H4 (cell line): ENCODE measurements at regions not wholly inside any gene's neighbourhood (a gene's known extent, or its start where the extent isn't known, plus 50 kb on each side); places are given as distances from the start of the nearest gene placed in this dataset.
"Not testable (repeated sequence)": the region's sequence is repeated elsewhere in the genome, so short reads cannot be mapped to it uniquely, and the experiment has no call there.

Experiments used
- DNase-seq: peaks from one replicate; pipeline ENCODE4 v3.0.0-alpha.2; 2015; ENCODE audit warnings: low spot score

DNA sequence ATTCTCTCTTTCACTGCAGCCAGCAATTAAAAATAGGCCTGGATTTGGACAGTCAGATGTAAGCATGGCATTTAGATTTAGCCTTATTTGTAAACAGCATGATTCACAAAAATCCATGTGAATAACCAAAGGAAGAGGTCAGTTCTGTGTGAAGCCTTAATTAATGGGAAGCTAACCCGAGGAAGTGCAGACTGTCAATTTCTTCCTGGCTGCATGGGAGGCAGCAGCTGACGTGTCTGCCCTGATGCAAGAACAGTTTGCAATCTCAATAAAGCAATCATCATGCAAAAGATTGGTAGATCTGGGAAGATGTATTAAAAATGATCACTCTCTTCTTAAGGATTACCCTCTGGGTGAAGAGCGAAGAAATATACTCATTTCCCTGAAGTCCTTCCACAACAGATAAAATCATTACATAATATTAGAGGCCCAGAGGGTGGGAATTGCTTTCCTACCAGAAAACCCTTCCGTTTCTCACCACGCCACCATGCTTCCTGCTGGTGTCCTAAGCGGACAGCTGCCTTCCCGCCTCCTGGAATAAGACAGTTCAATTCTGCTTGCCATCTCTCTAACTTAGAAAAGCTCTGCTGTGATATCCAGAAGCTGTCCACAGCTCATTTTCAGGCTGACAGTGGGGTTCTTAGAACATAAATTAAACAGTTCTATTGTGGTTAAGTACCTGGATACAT, 526.7 kb upstream of the NRP1 start:
- DNase-seq = no peak

DNA sequence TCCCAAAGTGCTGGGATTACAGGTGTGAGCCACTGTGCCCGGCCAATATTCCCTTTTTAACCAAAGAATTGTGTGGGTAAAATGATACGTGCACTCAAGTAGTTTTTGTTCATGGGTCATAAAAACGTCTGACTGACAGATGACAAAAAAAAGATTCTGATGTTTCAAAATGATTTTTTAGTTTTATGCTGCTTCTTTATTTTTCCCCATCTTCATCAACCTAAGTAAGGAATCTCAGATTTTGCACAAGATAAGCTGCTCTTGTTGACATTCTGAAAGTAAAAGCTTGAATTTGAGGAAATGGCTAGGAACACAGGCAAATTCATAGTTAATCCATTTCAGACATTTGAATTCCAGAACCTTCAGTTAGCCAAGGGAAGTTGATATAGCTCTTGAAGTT, 526.1 kb upstream of the NRP1 start:
- DNase-seq = no peak

DNA sequence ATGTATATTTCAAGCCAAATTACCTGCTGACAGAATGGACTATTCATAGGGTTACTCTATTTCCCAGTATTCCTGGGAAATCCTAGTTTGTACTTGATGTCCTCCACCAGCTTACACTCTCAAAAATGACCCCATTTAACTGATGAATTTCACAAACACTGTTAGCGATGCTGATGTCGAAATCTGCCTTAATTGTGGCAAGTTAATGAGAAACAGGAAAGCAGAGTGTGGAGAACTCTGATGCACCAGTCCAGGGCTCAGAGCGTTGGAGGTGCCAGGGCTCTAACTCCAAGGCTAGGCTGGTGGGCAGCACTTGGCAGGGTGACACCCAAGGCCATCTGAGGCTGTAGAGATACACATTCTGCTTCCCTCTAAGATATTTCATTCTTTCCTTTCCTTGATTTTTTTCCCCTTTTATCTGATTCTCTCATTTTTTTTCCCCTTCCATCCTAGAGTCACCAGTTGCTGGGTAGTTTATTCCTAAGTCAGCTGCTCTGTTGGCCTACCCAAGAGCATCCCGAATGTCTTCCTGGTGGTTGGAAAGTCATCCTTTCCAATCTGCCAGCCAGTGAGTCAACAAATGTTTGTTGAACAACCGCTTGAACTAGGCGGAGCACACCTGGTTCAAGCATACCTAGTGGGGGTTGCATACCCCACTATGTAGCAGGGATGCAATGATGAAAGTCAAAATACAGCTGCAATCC, 525.0 kb upstream of the NRP1 start:
- DNase-seq = no peak

DNA sequence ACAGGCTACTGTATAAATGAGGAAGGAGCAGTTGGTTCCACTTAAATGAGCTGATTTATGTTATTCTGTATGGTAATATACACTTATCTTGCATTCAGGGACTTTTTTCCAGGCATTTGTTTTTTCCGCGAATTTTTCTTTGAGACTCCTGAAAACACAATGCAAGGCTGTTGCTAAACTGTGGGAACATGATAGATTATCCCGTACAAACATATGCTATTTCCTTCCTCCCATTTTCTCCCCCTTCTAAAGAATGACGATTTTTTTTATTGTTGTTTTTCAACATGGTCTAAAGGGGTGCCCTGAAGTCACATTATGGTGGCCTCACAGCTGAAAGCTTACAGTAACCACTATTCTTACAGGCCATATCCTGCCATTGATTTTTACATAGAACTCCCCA, 523.9 kb upstream of the NRP1 start:
- no peak for DNase-seq

DNA sequence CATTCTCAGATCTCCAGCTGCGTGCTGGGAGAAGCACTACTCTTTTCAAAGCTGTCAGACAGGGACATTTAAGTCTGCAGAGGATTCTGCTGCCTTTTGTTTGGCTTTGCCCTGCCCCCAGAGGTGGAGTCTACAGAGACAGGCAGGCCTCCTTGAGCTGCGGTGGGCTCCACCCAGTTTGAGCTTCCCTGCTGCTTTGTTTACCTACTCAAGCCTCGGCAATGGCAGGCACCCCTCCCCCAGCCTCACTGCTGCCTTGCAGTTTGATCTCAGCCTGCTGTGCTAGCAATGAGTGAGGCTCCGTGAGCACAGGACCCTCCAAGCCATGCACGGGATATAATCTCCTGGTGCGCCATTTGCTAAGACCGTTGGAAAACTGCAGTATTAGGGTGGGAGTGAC, 518.8 kb upstream of the NRP1 start:
- not testable (repeated sequence) for DNase-seq

DNA sequence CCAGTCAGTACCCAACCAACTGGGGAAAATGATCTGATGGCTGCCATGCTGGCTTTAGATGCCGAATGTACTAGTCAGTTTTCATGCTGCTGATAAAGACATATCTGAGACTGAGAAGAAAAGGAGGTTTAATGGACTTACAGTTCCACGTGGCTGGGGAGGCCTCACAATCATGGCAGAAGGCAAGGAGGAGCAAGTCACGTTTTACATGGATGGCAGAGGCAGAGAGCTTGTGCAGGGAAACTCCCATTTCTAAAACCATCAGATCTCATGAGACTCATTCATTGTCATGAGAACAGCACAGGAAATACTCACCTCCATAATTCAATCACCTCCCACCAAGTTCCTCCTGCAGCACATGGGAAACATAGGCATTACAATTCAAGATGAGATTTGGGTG, 508.9 kb upstream of the NRP1 start:
- no peak for DNase-seq

DNA sequence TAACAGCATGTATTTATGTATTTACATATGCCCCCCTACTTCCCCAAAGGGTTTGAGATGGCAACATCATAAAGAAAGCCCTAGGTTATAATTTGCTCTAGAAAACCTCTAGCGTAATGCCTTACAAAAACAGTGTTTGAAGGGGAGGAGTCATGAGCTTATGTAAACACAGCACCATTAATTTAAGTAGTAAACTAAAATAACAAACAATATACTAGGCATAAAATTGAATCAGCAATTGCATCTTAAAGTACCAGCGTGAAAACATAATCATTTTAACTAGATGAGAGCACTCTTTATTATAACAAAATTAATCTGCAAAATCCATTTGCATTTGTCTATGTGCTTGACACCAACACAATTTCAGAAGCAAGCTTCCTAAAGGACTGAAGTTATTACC, 507.2 kb upstream of the NRP1 start:
- no peak for DNase-seq

DNA sequence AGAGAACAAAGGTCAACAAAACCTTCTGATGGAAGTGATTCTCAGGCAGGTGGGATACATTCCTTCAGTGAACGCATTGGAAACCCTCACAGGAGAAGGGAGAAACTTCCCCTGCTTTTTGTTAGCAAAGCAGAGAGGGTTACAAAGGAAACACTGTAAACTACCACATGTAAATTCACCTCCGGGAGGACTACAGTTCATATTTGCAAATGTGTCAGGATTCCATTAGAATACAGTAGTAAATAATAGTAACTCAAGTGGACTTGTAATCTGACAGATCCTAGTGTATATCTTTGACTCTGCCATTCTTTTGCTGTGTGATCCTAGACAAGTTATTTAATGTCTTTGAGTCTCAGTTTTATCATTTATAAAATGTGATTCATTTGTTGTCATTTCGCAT, 504.3 kb upstream of the NRP1 start:
- DNase-seq = no peak

DNA sequence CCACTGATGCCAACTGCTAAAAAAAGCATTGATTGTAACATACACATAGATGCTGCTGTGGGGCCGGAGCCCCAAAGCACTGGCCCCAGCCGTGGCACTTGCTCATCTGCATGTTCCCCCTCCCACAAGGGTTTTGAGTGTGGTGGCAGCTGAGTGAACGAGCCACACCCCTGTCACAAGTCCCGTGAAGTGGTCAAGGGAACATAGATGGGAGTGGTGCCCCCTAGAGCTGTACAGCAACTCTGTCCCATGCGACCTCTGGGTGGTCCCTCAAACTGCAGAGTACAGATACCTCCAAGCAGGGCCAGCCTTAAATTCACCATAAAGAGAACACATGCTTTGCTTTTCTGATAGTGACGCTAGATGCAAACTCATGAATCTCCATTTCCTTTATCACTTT, 503.3 kb upstream of the NRP1 start:
- DNase-seq = no peak

DNA sequence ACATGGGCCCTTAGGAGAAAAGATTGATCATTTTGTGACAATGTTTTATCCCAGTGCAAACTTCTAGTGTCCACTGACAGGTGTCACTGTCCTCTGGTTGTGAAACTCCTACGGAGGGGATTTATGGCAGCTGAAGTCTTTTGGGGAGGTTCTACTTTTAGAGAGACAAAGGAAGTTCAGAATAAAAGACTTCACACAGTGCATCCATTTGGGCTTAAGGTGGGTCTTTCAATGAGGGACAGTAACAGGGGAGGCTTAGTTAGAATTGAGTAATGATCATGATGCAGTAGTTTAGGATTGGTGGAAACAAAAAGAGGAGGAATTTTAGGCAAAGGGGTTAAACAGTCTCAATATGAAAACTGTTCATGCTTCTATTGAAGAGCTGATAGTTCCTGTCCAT, 501.1 kb upstream of the NRP1 start:
- no peak for DNase-seq

DNA sequence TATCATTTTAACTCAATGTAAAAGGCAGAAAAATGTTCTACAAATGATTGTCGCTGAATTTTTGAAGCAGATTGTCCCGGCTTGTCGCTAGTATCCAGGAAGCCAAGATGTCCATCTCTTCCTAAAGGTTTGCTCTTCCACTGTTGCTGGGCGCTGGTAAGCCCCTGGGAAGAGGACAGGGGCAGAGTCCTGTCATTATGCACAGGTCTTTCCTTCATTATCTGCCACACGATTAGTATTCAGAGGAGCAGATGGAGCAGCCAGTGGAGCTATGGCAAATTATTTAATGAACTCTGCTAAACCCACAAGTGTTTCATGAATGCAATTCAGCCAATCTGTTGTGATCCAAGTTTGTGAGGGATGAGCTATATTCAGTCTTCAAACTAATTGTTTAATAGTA, 499.1 kb upstream of the NRP1 start:
- no peak for DNase-seq

DNA sequence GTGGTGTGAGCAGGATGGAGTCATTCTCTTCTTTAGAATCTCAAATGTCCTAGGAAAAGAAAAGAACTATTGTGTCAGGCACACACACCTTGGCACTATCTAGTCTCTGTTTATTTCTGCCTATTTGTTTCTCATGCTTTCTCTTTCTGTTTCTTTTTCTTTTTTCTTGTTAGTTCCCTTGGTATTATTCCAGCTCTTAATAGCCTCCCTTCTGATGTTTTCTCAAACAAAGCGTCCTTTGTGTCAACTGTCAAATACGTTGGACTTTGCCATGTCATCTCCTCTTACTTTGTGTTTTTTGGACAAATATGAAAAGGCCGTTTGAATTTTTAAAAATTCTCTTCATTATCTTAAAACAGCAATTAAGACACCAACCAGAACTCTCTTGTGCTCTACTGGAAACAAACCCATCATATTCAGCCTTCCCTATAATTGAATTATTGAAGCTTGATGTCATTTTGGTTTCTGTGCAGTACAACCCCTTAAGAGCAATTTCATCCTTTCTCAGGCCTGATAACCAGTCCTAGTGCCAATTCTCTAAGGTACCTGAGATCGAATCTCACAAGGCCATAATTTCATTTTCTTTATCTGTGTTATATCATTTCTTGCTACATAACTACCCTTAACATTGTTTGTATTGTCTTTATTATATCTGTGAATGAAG, 497.8 kb upstream of the NRP1 start:
- no peak for DNase-seq

DNA sequence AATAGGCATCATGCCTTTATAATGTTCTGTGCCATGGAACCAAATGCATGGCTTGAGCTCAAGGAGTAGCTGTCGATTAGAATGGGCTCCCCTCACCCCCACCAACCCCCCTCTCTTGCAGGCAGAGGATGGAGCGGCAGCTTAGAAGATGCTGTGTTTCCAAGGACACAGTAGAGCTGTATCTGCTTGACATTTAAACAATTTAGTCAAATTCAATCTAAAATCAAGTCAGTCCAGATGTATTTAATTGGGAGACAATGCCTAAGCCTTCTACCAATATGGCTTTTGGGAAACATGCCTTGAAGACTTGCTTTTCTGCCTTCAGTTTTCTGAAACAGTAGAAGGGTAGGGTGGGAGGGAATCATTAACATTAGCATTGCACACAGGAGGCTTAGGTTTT, 497.1 kb upstream of the NRP1 start:
- DNase-seq = no peak

DNA sequence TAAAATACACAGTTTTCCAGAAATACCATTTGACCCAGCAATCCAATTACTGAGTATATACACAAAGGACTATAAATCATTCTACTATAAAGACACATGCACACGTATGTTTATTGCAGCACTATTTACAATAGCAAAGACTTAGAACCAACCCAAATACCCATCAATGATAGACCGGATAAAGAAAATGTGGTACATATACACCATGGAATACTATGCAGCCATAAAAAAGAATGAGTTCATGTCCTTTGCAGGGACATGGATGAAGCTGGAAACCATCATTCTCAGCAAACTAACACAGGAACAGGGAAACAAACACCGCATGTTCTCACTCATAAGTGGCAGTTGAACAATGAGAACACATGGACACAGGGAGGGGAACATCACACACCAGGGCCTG, 495.4 kb upstream of the NRP1 start:
- not testable (repeated sequence) for DNase-seq

DNA sequence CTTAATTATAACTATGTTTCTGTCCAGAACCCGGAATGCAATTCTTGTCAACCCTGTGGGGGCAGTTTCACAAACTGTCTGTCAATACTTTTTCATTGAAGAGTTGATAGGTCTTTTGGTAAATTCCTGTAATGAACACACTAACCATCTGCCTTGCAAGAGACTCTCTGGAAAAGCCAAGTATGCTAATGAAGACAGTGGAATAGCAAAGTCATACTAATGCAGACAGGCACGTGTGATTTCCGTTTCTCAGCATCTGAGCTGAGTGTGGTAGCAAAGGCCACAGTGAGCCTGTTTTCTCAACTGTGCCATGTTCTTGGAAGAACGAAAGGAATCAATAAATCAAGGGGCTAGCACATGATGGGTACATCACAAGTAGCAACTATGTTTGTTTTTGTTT, 494.1 kb upstream of the NRP1 start:
- no peak for DNase-seq

DNA sequence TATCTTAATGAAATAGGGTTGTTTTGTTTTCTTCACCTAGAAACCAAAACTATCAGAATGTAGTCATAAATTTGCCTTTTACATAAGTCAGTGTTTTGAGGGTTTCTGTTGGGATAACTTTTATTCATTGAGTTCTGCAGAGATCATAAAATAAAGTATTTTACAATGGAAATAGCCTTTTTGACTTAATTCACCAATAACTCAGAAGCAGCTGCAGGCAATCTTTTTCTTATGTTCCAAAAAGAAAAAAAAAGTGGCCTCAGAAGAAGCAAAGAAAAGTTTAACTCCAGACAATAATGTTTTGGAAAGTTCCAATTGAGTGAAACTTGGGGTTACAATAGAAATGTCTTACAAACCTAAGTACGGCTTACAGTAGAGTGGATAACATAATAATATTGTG, 491.7 kb upstream of the NRP1 start:
- no peak for DNase-seq

DNA sequence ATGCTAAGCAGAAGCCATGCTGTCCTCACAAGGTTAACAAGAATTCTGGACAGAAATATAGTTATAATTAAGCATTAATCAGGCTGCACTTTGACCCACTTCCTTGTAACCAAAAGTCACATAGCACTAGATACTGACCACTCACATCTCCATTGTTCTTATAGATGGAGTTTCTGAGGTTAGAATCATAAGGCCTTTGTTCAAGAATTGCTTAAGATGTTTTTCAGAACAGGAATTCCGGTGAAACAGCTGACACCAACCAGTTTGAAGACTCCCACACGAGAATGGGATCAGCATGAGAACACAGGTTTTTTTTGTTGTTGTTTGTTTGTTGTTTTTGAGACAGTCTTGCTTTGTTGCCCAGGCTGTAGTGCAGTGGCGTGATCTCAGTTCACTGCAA, 488.3 kb upstream of the NRP1 start:
- no peak for DNase-seq

DNA sequence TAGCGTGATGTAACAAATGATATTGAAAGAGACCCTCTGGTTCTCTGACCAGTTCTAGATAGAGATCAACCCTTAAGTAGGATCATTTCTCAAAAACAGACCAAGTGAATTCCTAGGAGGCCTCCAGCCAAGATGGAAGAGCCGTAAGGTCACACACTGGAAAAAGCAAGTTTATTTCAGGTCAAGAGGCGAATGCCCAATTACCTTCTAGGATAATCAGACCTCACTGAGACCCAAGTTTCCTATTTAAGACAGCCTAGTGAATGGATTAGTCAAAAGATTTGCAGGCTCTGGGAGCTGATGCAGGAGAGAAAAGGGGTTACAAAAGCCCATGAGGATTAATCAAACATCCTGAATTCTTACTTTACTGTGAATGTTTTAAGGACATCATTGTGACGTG, 486.1 kb upstream of the NRP1 start:
- DNase-seq = no peak

DNA sequence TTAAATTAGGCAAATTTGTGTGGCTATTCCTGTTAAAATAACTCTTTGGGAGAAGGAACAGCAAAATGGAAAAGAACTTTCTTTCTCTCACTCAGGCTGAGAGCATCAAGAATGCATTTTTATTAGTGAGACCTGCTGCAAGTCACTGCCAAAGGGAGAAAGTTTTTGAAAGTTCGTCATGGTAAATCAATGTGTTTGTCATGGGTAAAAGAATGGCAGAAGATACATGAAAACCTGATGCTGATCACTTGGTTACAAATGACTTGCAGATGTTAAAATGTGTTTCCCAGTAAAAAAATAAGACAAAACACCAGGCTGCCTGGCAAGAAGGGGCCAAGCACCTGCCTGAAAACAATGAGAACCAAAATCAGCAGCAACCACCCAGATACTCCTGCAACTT, 484.7 kb upstream of the NRP1 start:
- DNase-seq = no peak

DNA sequence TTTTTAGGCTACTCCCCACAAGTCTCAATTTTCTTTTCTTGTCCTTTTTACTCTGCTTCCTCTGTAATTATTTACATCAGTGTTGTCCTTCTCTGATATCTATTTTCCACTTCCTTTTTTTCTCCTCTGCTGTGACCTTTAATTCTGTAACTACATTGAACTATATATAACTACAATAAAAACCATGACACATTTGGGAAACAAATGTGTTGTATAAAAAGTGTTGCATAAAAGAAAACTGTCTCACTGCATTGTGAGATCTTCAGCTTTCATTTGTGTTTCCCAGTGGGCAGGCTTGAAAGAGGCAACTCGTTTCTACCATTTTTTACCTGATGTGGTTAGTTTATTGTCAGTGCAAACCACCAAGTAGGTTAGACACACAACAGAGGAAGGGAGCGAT, 483.9 kb upstream of the NRP1 start:
- no peak for DNase-seq

DNA sequence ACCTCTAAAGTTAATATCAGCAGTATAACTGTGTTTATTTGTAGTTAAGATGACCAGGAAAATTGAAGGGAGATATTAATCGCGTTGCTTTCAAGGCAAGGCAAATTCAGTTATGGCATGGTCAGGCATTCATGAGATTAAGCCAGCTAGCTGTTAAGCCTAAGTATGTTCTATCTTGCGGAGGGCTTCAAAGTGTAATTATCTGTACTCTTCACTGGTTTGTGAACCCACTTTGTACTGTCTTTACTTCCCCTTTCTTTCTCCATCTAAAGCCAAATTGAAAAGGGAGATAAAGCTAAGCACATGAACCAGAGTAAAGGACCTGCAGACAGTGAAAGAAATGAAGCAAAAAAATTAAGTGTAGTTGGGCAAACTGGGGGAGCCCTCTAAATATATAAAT, 483.1 kb upstream of the NRP1 start:
- DNase-seq = no peak

DNA sequence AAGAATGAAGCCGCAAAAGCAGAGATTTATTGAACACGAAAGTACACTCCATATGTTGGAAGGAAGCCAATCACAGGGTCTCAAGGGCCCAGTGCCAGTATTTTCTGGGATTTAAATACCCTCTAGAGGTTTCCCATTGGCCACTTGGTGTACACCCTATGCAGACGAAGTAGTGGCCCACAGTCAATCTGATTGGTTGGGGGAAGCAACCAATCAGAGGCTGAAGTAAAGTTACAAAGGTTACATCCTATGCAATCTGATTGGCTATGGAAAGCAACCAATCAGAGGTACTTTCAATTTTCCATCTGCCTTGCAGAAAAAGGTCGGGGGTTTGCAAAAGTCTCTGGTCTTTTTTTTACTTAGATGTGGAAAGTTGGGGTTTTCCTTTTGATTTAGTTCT, 481.3 kb upstream of the NRP1 start:
- DNase-seq = no peak

DNA sequence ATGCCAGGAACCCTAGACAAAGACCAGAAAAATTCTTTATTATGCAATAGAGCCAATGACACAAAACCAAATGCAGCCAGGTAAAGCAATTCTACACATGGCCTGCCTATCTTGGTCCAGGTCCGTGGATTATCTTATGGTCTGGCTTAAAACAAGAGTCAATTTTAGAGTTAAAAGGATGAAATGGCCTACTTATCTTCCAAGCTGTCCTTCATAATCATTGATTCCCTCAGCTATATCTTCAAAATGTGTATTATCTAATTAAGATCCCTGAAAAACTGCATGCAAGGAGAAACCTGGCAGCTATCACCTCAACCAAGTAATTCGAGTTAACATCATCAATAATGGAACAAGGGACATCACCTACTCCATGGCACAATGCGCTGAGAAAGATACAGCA, 479.4 kb upstream of the NRP1 start:
- DNase-seq = no peak

DNA sequence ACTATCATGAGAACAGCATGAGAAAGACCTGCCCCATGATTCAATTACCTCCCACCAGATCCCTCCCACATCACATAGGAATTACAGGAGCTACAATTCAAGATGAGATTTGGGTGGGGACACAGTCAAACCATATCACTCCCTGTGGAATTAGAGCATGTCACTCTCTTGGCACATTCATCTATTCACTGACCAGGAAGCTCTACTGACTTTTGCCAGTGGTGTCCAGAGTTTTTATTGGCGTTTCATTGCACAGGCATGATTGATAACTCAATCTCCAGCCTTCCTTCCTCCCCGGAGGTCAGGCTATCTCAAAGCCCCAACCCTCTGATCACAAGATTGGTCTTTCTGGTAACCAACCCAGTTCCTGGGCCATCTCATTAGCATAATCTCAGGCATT, 478.9 kb upstream of the NRP1 start:
- no peak for DNase-seq
